ENCODE measurements at regions not wholly inside any gene's neighbourhood (a gene's known extent, or its start where the extent isn't known, plus 50 kb on each side); places are given as distances from the start of the nearest gene placed in this dataset.

DNA sequence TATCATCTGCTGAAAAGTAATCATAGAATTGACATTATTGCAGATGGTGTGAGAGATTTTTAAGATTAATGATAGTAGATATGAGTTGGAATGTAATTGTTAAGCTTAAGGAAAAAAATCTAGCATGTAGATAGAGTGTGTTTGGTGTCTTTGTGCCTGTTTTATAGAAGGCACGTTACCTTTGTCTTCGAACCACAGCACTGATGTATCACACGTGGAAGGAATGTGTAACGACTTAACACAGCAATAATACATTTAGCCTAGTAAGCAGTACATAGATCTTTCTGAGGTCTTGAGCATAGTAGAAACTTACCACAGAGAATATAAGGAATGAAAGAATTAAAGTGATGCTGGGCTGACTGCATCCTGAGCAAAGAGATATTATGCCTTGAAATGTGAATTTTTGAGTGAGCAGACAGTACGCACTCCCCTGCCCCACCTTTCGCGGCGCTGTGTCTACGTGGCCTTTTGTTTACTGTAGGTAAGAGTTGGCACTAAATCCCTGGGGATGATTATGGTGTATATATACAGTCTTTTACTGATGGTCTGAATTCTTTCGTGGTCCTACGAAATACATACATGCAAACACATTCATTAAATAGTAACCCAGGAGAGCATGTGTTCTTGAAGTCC is 217.6 kb upstream of the TOPAZ1 start:
- Mint-ChIP-seq H3K4me3 (no peak overlapping the region), H3K27me3 (ENCODE audit: low read depth, poor library complexity) (peaks cover 39% of the 10 kb centered on the region), H3K36me3 (ENCODE audit: low read depth) (no peaks in the 10 kb centered on the region), H3K4me1 (peaks cover 26% of the 10 kb centered on the region), H3K9me3 (no peaks in the 10 kb centered on the region), H3K27ac (no peak overlapping the region)
- DNase-seq, result no peak
- TF ChIP-seq, protein P1, sequence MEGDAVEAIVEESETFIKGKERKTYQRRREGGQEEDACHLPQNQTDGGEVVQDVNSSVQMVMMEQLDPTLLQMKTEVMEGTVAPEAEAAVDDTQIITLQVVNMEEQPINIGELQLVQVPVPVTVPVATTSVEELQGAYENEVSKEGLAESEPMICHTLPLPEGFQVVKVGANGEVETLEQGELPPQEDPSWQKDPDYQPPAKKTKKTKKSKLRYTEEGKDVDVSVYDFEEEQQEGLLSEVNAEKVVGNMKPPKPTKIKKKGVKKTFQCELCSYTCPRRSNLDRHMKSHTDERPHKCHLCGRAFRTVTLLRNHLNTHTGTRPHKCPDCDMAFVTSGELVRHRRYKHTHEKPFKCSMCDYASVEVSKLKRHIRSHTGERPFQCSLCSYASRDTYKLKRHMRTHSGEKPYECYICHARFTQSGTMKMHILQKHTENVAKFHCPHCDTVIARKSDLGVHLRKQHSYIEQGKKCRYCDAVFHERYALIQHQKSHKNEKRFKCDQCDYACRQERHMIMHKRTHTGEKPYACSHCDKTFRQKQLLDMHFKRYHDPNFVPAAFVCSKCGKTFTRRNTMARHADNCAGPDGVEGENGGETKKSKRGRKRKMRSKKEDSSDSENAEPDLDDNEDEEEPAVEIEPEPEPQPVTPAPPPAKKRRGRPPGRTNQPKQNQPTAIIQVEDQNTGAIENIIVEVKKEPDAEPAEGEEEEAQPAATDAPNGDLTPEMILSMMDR (IDR thresholded peaks at IDR 0.05), result no peak

DNA sequence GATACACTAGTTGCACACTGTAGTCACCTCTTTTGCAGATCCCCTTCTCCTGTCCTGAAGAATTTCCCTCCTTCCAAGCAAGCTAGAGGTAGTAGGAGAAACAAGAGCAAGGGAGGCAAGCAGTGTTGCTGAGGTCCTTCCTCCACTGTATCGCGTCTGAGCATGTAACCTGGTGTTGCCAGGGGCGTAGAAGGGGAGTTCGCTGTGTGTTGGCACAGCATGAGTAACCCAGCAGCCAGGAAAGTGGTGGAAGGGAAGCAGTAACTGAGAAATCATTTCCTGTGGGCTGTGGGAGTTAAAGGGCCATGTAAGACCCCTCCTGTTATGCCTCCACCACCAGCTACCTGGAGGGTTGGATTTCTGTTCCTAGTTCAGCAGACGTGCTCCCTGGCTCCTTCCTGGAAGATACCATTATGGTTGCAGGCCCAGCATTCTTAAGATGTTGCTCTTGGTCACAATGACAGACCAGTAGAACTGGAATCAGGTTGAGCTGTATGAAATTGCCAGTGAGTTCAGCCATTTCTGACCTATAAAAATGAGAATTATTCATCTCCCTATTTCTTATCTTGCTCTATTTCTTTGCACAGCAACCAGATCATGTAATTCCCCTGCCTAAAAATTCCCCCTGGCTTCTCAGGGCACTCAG is 215.3 kb upstream of the TOPAZ1 start:
- H3K27me3 Mint-ChIP-seq (ENCODE audit: low read depth, poor library complexity), result peaks cover 18% of the 10 kb centered on the region

DNA sequence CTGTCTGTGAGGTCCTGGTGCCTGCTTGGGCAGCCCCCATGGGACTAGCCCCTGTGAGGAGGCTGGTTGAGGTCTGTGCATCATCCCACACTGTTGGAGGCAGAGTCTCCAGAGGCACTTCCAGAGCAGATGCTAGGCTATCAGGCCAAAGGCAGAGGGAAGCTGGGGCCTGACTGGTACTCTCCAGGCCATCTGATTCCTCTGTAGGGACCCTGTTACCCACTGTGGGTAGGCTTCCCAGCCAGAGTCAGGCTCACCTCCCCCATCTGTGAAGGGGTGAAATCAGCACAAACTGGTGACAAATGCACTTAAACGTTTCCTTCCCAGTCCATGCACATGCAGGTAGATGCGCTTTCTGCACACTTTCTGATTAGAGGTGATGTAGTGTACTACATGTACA is 212.6 kb upstream of the TOPAZ1 start:
- peaks cover 5% of the 10 kb centered on the region for H3K27me3 Mint-ChIP-seq (ENCODE audit: low read depth, poor library complexity)
- TF ChIP-seq, protein P1 (IDR thresholded peaks at IDR 0.05), result no peak
- no peak for DNase-seq

More for the DNA sequence above, 215.3 kb upstream of the TOPAZ1 start:
- TF ChIP-seq, protein P1 (IDR thresholded peaks at IDR 0.05), result no peak
- Mint-ChIP-seq H3K36me3 (ENCODE audit: low read depth) (no peaks in the 10 kb centered on the region), H3K9me3 (no peaks in the 10 kb centered on the region), H3K27ac (no peak overlapping the region), H3K4me3 (no peak overlapping the region), H3K4me1 (peaks cover 9% of the 10 kb centered on the region)
- no peak for DNase-seq

DNA sequence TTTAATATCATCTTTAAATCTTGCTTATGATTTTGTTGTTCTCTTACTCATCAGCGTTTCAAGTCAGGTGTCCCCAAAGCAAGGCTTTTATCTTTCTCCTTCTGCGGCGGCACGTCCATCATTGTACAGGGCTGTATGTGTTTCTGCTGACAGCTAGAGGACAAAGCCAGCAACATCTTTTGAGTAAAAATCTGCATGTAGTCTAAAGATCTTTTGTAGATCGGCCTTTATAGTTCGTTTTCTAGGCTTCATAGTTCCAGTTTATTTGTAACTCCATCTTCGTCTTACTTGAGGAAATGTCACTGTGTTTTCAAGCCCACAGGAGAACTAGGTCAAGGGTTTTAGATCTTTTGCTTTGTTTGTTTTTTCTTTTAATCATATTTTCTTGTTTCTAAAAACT is 211.4 kb upstream of the TOPAZ1 start:
- TF ChIP-seq, protein P1 (IDR thresholded peaks at IDR 0.05), result no peak
- no peaks in the 10 kb centered on the region for H3K9me3 Mint-ChIP-seq
- H3K4me3 Mint-ChIP-seq, result no peak overlapping the region
- DNase-seq, result no peak
- H3K4me1 Mint-ChIP-seq, result no peaks in the 10 kb centered on the region
- H3K36me3 Mint-ChIP-seq (ENCODE audit: low read depth), result no peaks in the 10 kb centered on the region
- peaks cover 5% of the 10 kb centered on the region for H3K27me3 Mint-ChIP-seq (ENCODE audit: low read depth, poor library complexity)
- no peak overlapping the region for H3K27ac Mint-ChIP-seq

More for the DNA sequence above, 212.6 kb upstream of the TOPAZ1 start:
- Mint-ChIP-seq H3K4me1 (no peaks in the 10 kb centered on the region), H3K4me3 (no peak overlapping the region), H3K9me3 (no peaks in the 10 kb centered on the region), H3K36me3 (ENCODE audit: low read depth) (no peaks in the 10 kb centered on the region), H3K27ac (no peak overlapping the region)

DNA sequence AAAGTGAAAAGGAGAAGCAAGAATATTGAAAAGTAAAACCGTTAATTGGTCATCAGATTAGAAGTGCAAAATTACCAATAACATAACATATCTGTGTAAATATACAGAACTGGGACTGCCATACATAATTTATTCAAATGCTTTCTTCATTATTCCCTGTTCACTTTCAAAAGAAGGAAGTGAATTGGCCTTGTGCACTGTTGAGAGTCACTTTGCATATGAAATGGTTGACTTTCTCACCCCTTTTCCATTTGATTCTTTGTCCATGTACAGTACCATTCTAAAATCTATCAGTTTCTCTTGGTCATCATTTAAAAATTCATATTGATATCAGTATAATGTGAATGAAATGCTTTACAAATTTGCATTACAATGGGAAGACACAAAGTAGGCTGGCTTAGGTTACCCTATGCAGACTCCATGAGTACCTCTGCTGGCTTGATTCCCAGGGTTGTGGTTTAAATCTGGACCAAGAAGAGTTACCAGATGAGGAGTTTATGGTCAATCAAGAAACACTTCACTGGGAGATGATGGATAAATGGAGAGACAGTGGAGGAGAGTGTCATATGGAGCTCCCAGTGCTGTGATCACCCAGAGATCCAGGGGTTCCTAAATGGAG is 210.9 kb upstream of the TOPAZ1 start:
- H3K9me3 Mint-ChIP-seq, result no peaks in the 10 kb centered on the region
- H3K27ac Mint-ChIP-seq, result no peak overlapping the region
- H3K27me3 Mint-ChIP-seq (ENCODE audit: low read depth, poor library complexity), result peaks cover 5% of the 10 kb centered on the region
- H3K4me3 Mint-ChIP-seq, result no peak overlapping the region
- no peaks in the 10 kb centered on the region for H3K4me1 Mint-ChIP-seq
- TF ChIP-seq, protein P1 (IDR thresholded peaks at IDR 0.05), result no peak
- no peaks in the 10 kb centered on the region for H3K36me3 Mint-ChIP-seq (ENCODE audit: low read depth)
- DNase-seq, result no peak

Measured in nephron progenitor cell (in vitro differentiated cells).